ENCODE measurements at regions not wholly inside any gene's neighbourhood (a gene's known extent, or its start where the extent isn't known, plus 50 kb on each side); places are given as distances from the start of the nearest gene placed in this dataset.

- intact Hi-C loops (cut with micrococcal nuclease), result no loop called here
- Histone ChIP-seq H2AFZ (ENCODE audit: low read depth, low read length, poor library complexity, severe bottlenecking) (no peak overlapping the region), H3K4me2 (ENCODE audit: low read length) (no peak overlapping the region)
Observed at GRCh38 chr2:30361751-30362394, 85.2 kb upstream of the LCLAT1 start.

More at GRCh38 chr2:30361751-30362394, 85.2 kb upstream of the LCLAT1 start:
- no peaks in the 10 kb centered on the region for H3K9me2 ChIP-seq (ENCODE audit: insufficient read depth)
- no peak overlapping the region for H3K27ac ChIP-seq (ENCODE audit: low read depth, low read length)
- no peak for DNase-seq (ENCODE audit: low read depth, low spot score)
- POLR2A ChIA-PET, result no interaction called here
- CTCF ChIA-PET, result no interaction called here
- no peak overlapping the region for H3K4me3 ChIP-seq (replicated peaks in 1 of 2; ENCODE audit: low read depth in 1 of 2, low read length in 2 of 2)
- H3K9me3 ChIP-seq (ENCODE audit: control insufficient read depth in 1 of 2, insufficient read depth in 1 of 2, low read depth in 1 of 2, low read length in 2 of 2), result no peaks in the 10 kb centered on the region
- H4K20me1 ChIP-seq (ENCODE audit: insufficient read depth), result no peaks in the 10 kb centered on the region
- H3K79me2 ChIP-seq (ENCODE audit: insufficient read depth, low read length), result no peaks in the 10 kb centered on the region
- H3K36me3 ChIP-seq (ENCODE audit: control insufficient read depth in 1 of 2, insufficient read depth in 2 of 2, low read length in 2 of 2), result no peaks in the 10 kb centered on the region
- H3K4me1 ChIP-seq (ENCODE audit: control insufficient read depth in 1 of 2, insufficient read depth in 2 of 2, low read length in 2 of 2), result peaks cover 0 to 6% of the 10 kb centered on the region in 2 experiments; a peak in 1 of 4 replicates
- H3K27me3 ChIP-seq (ENCODE audit: insufficient read depth, low read length), result no peaks in the 10 kb centered on the region
- H3K9ac ChIP-seq (ENCODE audit: low read length), result no peak overlapping the region
- ATAC-seq, result no peak
- no TSS peak for BruUV-seq (replicated peaks)
- RAD21 ChIA-PET (ENCODE audit: low non-redundant PET in 1 of 2, low total read pairs in 2 of 2, uncharacterized antibody in 2 of 2, unreplicated experiment in 2 of 2), result no interaction called here
- TF ChIP-seq ZBTB33 (IDR thresholded peaks at IDR 0.05; ENCODE audit: extremely low read depth, insufficient replicate concordance, low read length), result no peak
- no peak for TF ChIP-seq EZH2phosphoT487 (IDR thresholded peaks at IDR 0.05; ENCODE audit: borderline replicate concordance)
- no peak for TF ChIP-seq SIN3A (IDR thresholded peaks at IDR 0.05; ENCODE audit: low read depth)
- TF ChIP-seq ZNF274 (IDR thresholded peaks at IDR 0.05; ENCODE audit: low read depth, low read length), result no peak
- no peak for TF ChIP-seq CEBPB (IDR thresholded peaks at IDR 0.05; ENCODE audit: low read depth)
- TF ChIP-seq ELF1 (IDR thresholded peaks at IDR 0.05; ENCODE audit: borderline replicate concordance, low read depth), result no peak
- no peak for TF ChIP-seq POLR2AphosphoS5 (IDR thresholded peaks at IDR 0.05; ENCODE audit: low read depth, low read length)
- TF ChIP-seq EZH2 (IDR thresholded peaks at IDR 0.05), result no peak
- no peak for TF ChIP-seq ATF3 (IDR thresholded peaks at IDR 0.05)
- no peak for TF ChIP-seq MAX (IDR thresholded peaks at IDR 0.05)
- no peak for TF ChIP-seq RAD21 (IDR thresholded peaks at IDR 0.05; ENCODE audit: low read depth)
- no peak for TF ChIP-seq ZFX (IDR thresholded peaks at IDR 0.05)
- no peak for TF ChIP-seq REST (IDR thresholded peaks at IDR 0.05; ENCODE audit: low read depth)
- no peak for TF ChIP-seq JUND (IDR thresholded peaks at IDR 0.05)
- no peak for TF ChIP-seq POLR2A (IDR thresholded peaks at IDR 0.05; ENCODE audit: borderline replicate concordance, extremely low read depth, insufficient read depth, insufficient read length)
- no peak for TF ChIP-seq CTCF (IDR thresholded peaks at IDR 0.05 in 2 of 3, conservative IDR thresholded peaks at IDR 0.05 in 1 of 3; ENCODE audit: borderline replicate concordance in 1 of 3, insufficient read depth in 1 of 3, low read depth in 2 of 3, low read length in 2 of 3)
- no peak for TF ChIP-seq FOSL1 (IDR thresholded peaks at IDR 0.05; ENCODE audit: low read depth)
